ENCODE measurements at regions not wholly inside any gene's neighbourhood (a gene's known extent, or its start where the extent isn't known, plus 50 kb on each side); places are given as distances from the start of the nearest gene placed in this dataset.

- no peak for TF ChIP-seq CTCF (conservative IDR thresholded peaks at IDR 0.05 in 1 of 2, IDR thresholded peaks at IDR 0.05 in 1 of 2; ENCODE audit: low read depth in 1 of 2, low read length in 2 of 2)
- TF ChIP-seq EZH2 (IDR thresholded peaks at IDR 0.05; ENCODE audit: low read length, missing control alignments) = no peak
These were observed 416.6 kb downstream of the DSC3 start for GRCh38 chr18:30625961-30626360.

Measured in fibroblast of lung (primary cell).